NCI-H2029 treated with DMSO at 0.1 percent for 48 hours (cell line): ENCODE measurements at regions not wholly inside any gene's neighbourhood (a gene's known extent, or its start where the extent isn't known, plus 50 kb on each side); places are given as distances from the start of the nearest gene placed in this dataset.
A peak's percentile ranks its signal among the peaks of the same experiment; 100 is the strongest.

Experiments used
- DNase-seq: peaks from one replicate; lab custom pipeline; 2025; lab: John Stamatoyannopoulos, UW

GRCh38 chr3:127458696-127459604 lies 131.6 kb downstream of the TPRA1 start:
- DNase-seq, result no peak

DNA sequence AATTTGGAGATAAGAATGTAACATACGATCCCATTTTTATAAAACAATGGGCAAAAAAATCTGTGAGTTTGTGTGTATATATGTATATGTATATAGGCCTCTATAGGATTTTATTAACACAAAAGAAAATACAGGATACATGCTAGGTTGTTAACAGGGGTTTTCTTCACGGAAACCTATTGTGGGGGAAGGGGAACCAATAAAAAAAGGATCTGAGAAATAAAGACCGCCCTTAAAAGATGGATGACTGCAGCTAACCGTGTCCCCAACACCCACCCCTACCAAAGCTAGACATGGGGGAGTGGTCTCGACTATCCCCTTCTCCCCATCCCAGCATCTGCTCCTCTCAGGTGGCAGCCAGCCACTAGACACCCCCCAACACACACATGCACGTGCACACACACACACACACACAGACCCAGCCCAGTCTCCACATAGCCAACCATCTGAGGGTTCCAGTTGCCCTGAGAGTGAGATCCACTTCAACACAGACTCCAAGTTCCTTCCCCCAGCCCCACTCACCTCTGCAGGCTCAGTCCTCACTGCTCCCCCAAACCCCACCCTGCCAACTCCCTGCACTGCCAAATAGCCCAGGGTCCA lies 132.9 kb downstream of the TPRA1 start:
- DNase-seq, result peak; percentile 41

GRCh38 chr3:127457094-127457475 lies 133.4 kb downstream of the TPRA1 start:
- peak; percentile 41 for DNase-seq

GRCh38 chr3:127456471-127457093 lies 134.0 kb downstream of the TPRA1 start:
- peak; percentile 28 for DNase-seq

- DNase-seq, result peak; percentile 29
Measured at GRCh38 chr3:127455541-127456450, 134.7 kb downstream of the TPRA1 start.

GRCh38 chr3:127454968-127455367 lies 135.6 kb downstream of the TPRA1 start:
- no peak for DNase-seq

DNA sequence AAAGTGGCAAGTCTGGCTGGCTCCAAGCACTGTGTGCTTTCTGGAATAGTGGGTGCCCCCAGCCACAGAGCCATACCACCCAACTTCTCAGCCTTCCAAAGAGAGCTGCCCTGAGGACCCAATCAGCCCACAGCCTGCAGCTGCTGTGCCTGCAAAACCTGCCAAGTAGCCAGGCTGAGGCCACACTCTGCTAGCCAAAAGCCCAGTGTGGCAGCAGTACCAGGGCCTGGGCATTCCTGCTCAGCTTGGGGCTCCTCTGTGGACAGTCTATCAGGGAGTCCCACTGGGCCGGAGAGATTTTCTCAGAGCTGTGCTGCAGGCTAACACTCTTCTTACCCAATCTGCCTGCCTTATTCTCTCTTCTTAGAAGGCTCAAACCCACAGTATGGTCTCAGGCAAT lies 136.5 kb downstream of the TPRA1 start:
- no peak for DNase-seq

DNA sequence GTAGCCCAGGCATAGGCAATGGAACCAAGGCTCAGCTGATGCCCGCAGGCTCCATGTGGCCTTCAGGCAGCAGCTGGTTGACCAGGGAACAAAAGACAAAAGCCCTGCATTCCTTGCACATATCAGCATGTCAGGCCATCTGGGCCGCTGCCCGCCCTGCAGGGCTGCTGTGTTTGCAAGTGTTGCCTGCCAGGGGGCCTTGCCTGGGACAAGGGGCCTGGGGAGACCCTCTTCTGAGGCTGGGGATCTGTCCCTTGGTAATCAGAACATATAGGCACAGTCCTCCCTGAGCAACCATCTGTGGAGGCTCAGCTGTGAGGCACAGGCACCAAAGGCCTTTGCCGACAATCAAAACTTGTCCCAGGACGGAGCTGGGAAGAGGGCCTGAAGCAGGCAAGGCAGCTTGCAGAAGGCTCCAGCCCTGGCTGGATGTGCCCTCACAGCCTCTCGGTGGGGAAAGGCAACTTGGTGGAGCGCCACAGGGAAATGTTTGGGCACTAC lies 138.2 kb downstream of the TPRA1 start:
- DNase-seq, result no peak

DNA sequence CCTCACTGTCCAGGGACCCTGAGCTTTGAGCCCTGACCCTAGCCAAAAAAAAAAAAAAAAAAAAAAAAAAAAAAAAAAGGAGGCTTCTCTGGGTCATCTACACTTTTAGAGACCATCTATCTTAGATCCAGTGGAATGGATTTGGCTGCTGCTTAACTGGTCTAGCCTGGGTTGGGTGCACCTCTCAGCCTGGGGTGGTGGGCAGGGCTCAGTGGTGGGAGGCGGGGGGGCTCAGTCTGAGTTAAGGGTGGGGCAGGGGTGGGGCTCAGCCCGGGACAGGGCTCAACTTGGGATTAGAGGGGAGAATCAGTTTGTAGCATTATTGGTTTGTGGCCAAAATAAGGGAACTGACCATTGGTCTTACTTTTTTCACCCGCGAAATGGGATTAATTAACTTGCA lies 139.2 kb downstream of the TPRA1 start:
- DNase-seq, result no peak

- no peak for DNase-seq
Measured at GRCh38 chr3:127450331-127450730, 140.2 kb downstream of the TPRA1 start.

GRCh38 chr3:127449486-127450212 lies 140.9 kb downstream of the TPRA1 start:
- no peak for DNase-seq

- DNase-seq, result no peak
Measured at GRCh38 chr3:127448671-127449070, 141.9 kb downstream of the TPRA1 start.

GRCh38 chr3:127448161-127448561 lies 142.4 kb downstream of the TPRA1 start:
- DNase-seq, result peak; percentile 86

- no peak for DNase-seq
Measured at GRCh38 chr3:127446756-127447155, 143.8 kb downstream of the TPRA1 start.

- no peak for DNase-seq
Measured at GRCh38 chr3:127445581-127446343, 144.8 kb downstream of the TPRA1 start.

GRCh38 chr3:127444761-127445160 lies 145.8 kb downstream of the TPRA1 start:
- no peak for DNase-seq

GRCh38 chr3:127443581-127444375 lies 146.8 kb downstream of the TPRA1 start:
- no peak for DNase-seq

DNA sequence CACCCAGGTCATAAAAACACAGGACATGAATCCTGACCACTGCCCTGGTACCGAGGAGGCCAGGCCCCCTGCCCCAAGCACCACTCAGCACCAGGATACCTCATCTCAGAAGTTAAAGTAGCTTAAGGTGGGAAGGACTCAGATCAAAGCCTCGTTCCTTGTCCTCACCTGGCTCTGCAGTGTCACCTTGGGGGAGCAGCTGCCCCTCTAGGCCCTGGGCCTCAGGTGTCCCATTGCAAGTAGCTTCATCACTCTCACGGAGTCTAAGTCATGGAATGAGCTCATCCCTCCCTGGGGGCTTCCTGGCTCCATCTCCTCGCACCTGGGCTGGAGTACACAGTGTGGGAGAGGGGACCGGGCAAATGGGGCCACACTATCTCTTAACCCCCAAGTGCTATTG lies 148.0 kb downstream of the TPRA1 start:
- DNase-seq, result no peak

- DNase-seq, result no peak
Measured at GRCh38 chr3:127441764-127442163, 148.8 kb downstream of the TPRA1 start.

DNA sequence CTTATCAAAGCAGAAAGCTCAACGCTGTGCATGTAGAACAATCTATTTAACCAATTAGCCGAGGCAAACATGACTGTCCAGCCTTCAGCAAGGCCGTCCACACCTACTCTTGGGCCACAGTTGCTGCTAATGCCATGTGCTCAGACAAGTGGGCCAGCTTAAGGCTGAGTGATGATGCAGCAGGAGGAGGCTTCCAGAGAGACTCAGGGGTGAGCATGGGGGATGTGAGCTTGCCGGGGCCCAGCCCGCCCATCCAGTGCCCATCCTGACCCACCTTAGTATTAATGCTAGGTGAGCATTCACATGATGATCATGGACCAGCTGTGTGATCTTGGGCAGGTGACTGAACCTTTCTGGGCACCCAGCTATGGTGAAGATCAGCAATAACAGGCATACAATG lies 150.1 kb downstream of the TPRA1 start:
- no peak for DNase-seq
